Renal cortical epithelial cell (primary cell): ENCODE measurements at regions not wholly inside any gene's neighbourhood (a gene's known extent, or its start where the extent isn't known, plus 50 kb on each side); places are given as distances from the start of the nearest gene placed in this dataset.

Experiments used
- DNase-seq: peaks from one replicate; pipeline ENCODE4 v3.0.0-alpha.2; 2011; ENCODE audit warnings: low read depth

- peak; percentile 8 for DNase-seq
These were observed 1383.2 kb upstream of the CELF2 start for GRCh38 chr10:9634466-9634865.

- DNase-seq, result no peak
These were observed 1382.0 kb upstream of the CELF2 start for GRCh38 chr10:9635691-9636090.

- no peak for DNase-seq
These were observed 1381.5 kb upstream of the CELF2 start for GRCh38 chr10:9636216-9636615.

- no peak for DNase-seq
These were observed 1373.9 kb upstream of the CELF2 start for GRCh38 chr10:9643782-9644181.

- DNase-seq, result no peak
These were observed 1372.3 kb upstream of the CELF2 start for GRCh38 chr10:9645404-9645803.

- DNase-seq, result no peak
These were observed 1371.6 kb upstream of the CELF2 start for GRCh38 chr10:9645928-9646600.

- DNase-seq, result no peak
These were observed 1363.4 kb upstream of the CELF2 start for GRCh38 chr10:9654261-9654660.

GRCh38 chr10:9656386-9656785 is 1361.3 kb upstream of the CELF2 start:
- DNase-seq, result no peak

- no peak for DNase-seq
These were observed 1360.7 kb upstream of the CELF2 start for GRCh38 chr10:9656996-9657395.

GRCh38 chr10:9657530-9657929 is 1360.1 kb upstream of the CELF2 start:
- no peak for DNase-seq

- DNase-seq, result no peak
These were observed 1349.3 kb upstream of the CELF2 start for GRCh38 chr10:9668411-9668810.

GRCh38 chr10:9670911-9671310 is 1346.8 kb upstream of the CELF2 start:
- no peak for DNase-seq

- no peak for DNase-seq
These were observed 1336.0 kb upstream of the CELF2 start for GRCh38 chr10:9681655-9682054.

- DNase-seq, result no peak
These were observed 1334.9 kb upstream of the CELF2 start for GRCh38 chr10:9682802-9683201.

GRCh38 chr10:9684186-9684585 is 1333.5 kb upstream of the CELF2 start:
- DNase-seq, result no peak

- no peak for DNase-seq
These were observed 1332.1 kb upstream of the CELF2 start for GRCh38 chr10:9685596-9685995.

- DNase-seq, result no peak
These were observed 1329.0 kb upstream of the CELF2 start for GRCh38 chr10:9688711-9689110.

GRCh38 chr10:9707216-9707615 is 1310.5 kb upstream of the CELF2 start:
- no peak for DNase-seq

- no peak for DNase-seq
These were observed 1307.8 kb upstream of the CELF2 start for GRCh38 chr10:9709849-9710248.

- no peak for DNase-seq
These were observed 1305.3 kb upstream of the CELF2 start for GRCh38 chr10:9712393-9712792.

- DNase-seq, result no peak
These were observed 1298.4 kb upstream of the CELF2 start for GRCh38 chr10:9719246-9719645.

GRCh38 chr10:9733766-9734165 is 1283.9 kb upstream of the CELF2 start:
- DNase-seq, result peak; percentile 0

- no peak for DNase-seq
These were observed 1283.5 kb upstream of the CELF2 start for GRCh38 chr10:9734218-9734617.

- DNase-seq, result no peak
These were observed 1281.9 kb upstream of the CELF2 start for GRCh38 chr10:9735731-9736130.
